Left lung (tissue), 4 donors: ENCODE measurements at regions not wholly inside any gene's neighbourhood (a gene's known extent, or its start where the extent isn't known, plus 50 kb on each side); places are given as distances from the start of the nearest gene placed in this dataset.
A peak's percentile ranks its signal among the peaks of the same experiment; 100 is the strongest.
"Not testable (repeated sequence)": the region's sequence is repeated elsewhere in the genome, so short reads cannot be mapped to it uniquely, and the experiment has no call there.

Experiments used
- ATAC-seq: fragments of 200-7000 bp; cut with Tn5 transposase; one replicate; pipeline ENCODE4 v1.9.1; 2020; ENCODE audit warnings: moderate library complexity
- DNase-seq, 4 donors: peaks; one replicate each; pipeline ENCODE4 v3.0.0-alpha.2; 2013 to 2020
- H3K27ac ChIP-seq, 2 donors: fragments of 200-600 bp; sonication (generic) in 1 of 2; one replicate each; pipeline versions ENCODE4 v1.5.0 to v1.8.0; 2020 to 2021
- H3K27me3 ChIP-seq, 2 donors: fragments of 200-600 bp; sonication (generic) in 1 of 2; one replicate each; pipeline versions ENCODE4 v1.5.0 to v1.8.0; 2020 to 2021
- H3K36me3 ChIP-seq, 2 donors: fragments of 200-600 bp; sonication (generic) in 1 of 2; one replicate each; pipeline versions ENCODE4 v1.5.0 to v1.8.0; 2020 to 2021
- H3K4me1 ChIP-seq, 2 donors: fragments of 200-600 bp; one replicate each; pipeline ENCODE4 v1.8.0; 2021
- H3K4me3 ChIP-seq, 2 donors: fragments of 200-600 bp; sonication (generic) in 1 of 2; one replicate each; pipeline versions ENCODE4 v1.5.0 to v1.8.0; 2020 to 2021; ENCODE audit warnings: mild to moderate bottlenecking in 1 of 2
- H3K9me3 ChIP-seq, 2 donors: fragments of 200-600 bp; sonication (generic) in 1 of 2; one replicate each; pipeline versions ENCODE4 v1.5.0 to v1.8.0; 2020 to 2021
- intact Hi-C, 2 donors: fragments of 100-400 bp; cut with DNase I; formaldehyde crosslinking; loops; one replicate each; pipeline versions ENCODE4 v1.11.2 to v1.14.2; 2022
- TF ChIP-seq, protein P1 (sequence below), 2 donors: fragments of 200-600 bp; sonication (generic) in 1 of 2; IDR thresholded peaks; one replicate each; pipeline versions ENCODE4 v1.5.0 to v1.8.0; 2021; ENCODE audit warnings: antibody characterized with exemption in 2 of 2
- donor health status: DM: no; HTN: yes; CAD: no.
- donor health status: DM: no; HTN: no; CAD: no.

GRCh38 chr6:27129095-27129815, 118.2 kb upstream of the PRSS16 start:
- no peak overlapping the region for H3K4me3 ChIP-seq
- H3K9me3 ChIP-seq: no peaks in the 10 kb centered on the region
- no peak for DNase-seq
- TF ChIP-seq, protein P1, sequence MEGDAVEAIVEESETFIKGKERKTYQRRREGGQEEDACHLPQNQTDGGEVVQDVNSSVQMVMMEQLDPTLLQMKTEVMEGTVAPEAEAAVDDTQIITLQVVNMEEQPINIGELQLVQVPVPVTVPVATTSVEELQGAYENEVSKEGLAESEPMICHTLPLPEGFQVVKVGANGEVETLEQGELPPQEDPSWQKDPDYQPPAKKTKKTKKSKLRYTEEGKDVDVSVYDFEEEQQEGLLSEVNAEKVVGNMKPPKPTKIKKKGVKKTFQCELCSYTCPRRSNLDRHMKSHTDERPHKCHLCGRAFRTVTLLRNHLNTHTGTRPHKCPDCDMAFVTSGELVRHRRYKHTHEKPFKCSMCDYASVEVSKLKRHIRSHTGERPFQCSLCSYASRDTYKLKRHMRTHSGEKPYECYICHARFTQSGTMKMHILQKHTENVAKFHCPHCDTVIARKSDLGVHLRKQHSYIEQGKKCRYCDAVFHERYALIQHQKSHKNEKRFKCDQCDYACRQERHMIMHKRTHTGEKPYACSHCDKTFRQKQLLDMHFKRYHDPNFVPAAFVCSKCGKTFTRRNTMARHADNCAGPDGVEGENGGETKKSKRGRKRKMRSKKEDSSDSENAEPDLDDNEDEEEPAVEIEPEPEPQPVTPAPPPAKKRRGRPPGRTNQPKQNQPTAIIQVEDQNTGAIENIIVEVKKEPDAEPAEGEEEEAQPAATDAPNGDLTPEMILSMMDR (IDR thresholded peaks at IDR 0.05): no peak
- no peaks in the 10 kb centered on the region for H3K36me3 ChIP-seq
- ATAC-seq: no peak
- no peaks in the 10 kb centered on the region for H3K27me3 ChIP-seq
- no peak overlapping the region for H3K27ac ChIP-seq
- intact Hi-C loops: no loop called here
- H3K4me1 ChIP-seq: peaks cover 7 to 38% of the 10 kb centered on the region in 2 donors

- Histone ChIP-seq H3K27me3 (no peaks in the 10 kb centered on the region), H3K36me3 (no peaks in the 10 kb centered on the region), H3K4me1 (peaks cover 7 to 40% of the 10 kb centered on the region in 2 donors), H3K27ac (no peak overlapping the region), H3K4me3 (no peak overlapping the region), H3K9me3 (no peaks in the 10 kb centered on the region)
- TF ChIP-seq, protein P1 (IDR thresholded peaks at IDR 0.05): no peak
- intact Hi-C loops: no loop called here
- no peak for DNase-seq
- no peak for ATAC-seq
Measured at GRCh38 chr6:27129917-27130316, 117.6 kb upstream of the PRSS16 start.

DNA sequence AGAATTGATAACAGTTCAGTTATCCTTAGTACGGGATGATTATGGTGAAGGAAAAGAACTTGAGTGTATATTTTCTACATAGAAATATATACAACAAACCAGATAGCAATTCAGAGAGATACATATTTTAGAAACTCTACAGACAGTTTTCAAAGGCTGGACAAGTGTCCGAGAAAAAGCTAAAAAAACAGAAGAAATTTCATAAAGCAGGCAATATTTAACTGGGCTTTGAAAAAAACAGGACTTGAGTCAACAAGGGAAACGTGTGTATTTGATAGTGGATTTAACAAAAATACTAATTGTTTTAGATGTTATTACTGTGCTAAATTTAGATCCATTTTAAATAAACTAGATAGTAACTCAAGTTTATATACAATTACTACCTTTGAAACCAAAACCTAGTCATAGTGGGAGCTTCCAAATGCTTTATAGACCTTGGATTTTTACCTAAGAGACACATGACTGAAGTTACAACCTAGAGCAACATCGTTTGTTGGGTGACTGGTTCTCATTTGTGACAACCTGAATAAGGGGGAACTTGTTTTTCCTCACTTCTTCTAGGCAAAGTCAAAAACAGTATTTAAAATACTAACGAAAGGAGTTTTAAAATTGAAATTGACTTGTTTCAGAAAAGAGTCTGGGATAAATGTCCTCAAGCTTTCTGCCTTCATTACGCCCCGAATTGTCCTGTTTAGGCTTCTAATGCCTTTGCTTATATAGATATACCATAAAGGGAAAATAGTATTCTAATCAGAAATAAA, 116.7 kb upstream of the PRSS16 start:
- no peaks in the 10 kb centered on the region for H3K36me3 ChIP-seq
- no peaks in the 10 kb centered on the region for H3K9me3 ChIP-seq
- peaks cover 7 to 40% of the 10 kb centered on the region in 2 donors for H3K4me1 ChIP-seq
- TF ChIP-seq, protein P1 (IDR thresholded peaks at IDR 0.05): no peak
- ATAC-seq (no peak), DNase-seq (no peak)
- H3K4me3 ChIP-seq: peak overlapping the region; percentile 37 to 50
- intact Hi-C loops: no loop called here
- H3K27ac ChIP-seq: peak overlapping the region; percentile 91 to 92
- no peaks in the 10 kb centered on the region for H3K27me3 ChIP-seq

DNA sequence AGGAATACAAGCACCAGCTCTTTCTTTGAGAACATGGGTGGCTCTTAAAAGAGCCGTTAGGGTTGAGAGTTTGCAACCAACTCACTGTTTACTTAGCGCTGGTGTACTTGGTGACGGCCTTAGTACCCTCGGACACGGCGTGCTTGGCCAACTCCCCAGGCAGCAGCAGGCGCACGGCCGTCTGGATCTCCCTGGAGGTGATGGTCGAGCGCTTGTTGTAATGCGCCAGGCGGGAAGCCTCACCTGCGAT, 115.3 kb upstream of the PRSS16 start:
- DNase-seq: peak in 1 of 4 donors; percentile 73
- H3K9me3 ChIP-seq, H3K36me3 ChIP-seq, intact Hi-C loops, H3K27me3 ChIP-seq: not testable (repeated sequence)
- Histone ChIP-seq H3K4me1 (peaks cover 3 to 33% of the 10 kb centered on the region in 2 donors), H3K4me3 (peak overlapping the region; percentile 37 to 50), H3K27ac (peak overlapping the region; percentile 91 to 92)
- peak; percentile 5 for ATAC-seq

GRCh38 chr6:27132532-27133280, 114.8 kb upstream of the PRSS16 start:
- intact Hi-C loops: no loop called here
- peak; percentile 90 to 99 (median 95) for DNase-seq
- ATAC-seq: peak; percentile 92
- H3K27me3 ChIP-seq: no peaks in the 10 kb centered on the region
- H3K27ac ChIP-seq: peak overlapping the region; percentile 91 to 92
- peak overlapping the region; percentile 41 to 50 for H3K4me3 ChIP-seq
- TF ChIP-seq, protein P1 (IDR thresholded peaks at IDR 0.05): no peak
- no peaks in the 10 kb centered on the region for H3K36me3 ChIP-seq
- H3K9me3 ChIP-seq: no peaks in the 10 kb centered on the region
- peaks cover 3 to 29% of the 10 kb centered on the region in 2 donors for H3K4me1 ChIP-seq
